Osteocyte (in vitro differentiated cells): ENCODE measurements at regions not wholly inside any gene's neighbourhood (a gene's known extent, or its start where the extent isn't known, plus 50 kb on each side); places are given as distances from the start of the nearest gene placed in this dataset.

Experiments used
- DNase-seq: peaks from one replicate; pipeline ENCODE4 v3.0.0; 2021; ENCODE audit warnings: mixed read lengths; ENCODE audit not compliant: unreplicated experiment; ENCODE audit errors: extremely low spot score
- H3K27ac Mint-ChIP-seq: one replicate; pipeline ENCODE4 v1.8.0; 2021; ENCODE audit warnings: mild to moderate bottlenecking, mixed read lengths; ENCODE audit not compliant: unreplicated experiment
- H3K27me3 Mint-ChIP-seq: one replicate; pipeline ENCODE4 v1.8.0; 2021; ENCODE audit warnings: mixed read lengths; ENCODE audit not compliant: unreplicated experiment
- H3K36me3 Mint-ChIP-seq: one replicate; pipeline ENCODE4 v1.8.0; 2021; ENCODE audit warnings: mixed read lengths; ENCODE audit not compliant: unreplicated experiment
- H3K4me1 Mint-ChIP-seq: one replicate; pipeline ENCODE4 v1.8.0; 2021; ENCODE audit warnings: mixed read lengths; ENCODE audit not compliant: unreplicated experiment
- H3K4me3 Mint-ChIP-seq: one replicate; pipeline ENCODE4 v1.8.0; 2021; ENCODE audit warnings: mild to moderate bottlenecking, moderate library complexity, mixed read lengths; ENCODE audit not compliant: unreplicated experiment
- H3K9me3 Mint-ChIP-seq: one replicate; pipeline ENCODE4 v1.8.0; 2021; ENCODE audit warnings: mixed read lengths; ENCODE audit not compliant: unreplicated experiment
- CTCF ChIP-seq: fragments of 200-600 bp; sonication (generic); IDR thresholded peaks from 2 replicates; pipeline ENCODE4 v1.5.0; 2021; ENCODE audit warnings: antibody characterized with exemption, mild to moderate bottlenecking, moderate library complexity

- no peak for TF ChIP-seq CTCF
- H3K9me3 Mint-ChIP-seq = no peaks in the 10 kb centered on the region
- H3K27me3 Mint-ChIP-seq = peaks cover 12% of the 10 kb centered on the region
- DNase-seq = no peak
- no peaks in the 10 kb centered on the region for H3K36me3 Mint-ChIP-seq
- no peaks in the 10 kb centered on the region for H3K4me1 Mint-ChIP-seq
- no peak overlapping the region for H3K4me3 Mint-ChIP-seq
- no peak overlapping the region for H3K27ac Mint-ChIP-seq
Measured at GRCh38 chr11:97956904-97957303, 1063.8 kb upstream of the CNTN5 start.

GRCh38 chr11:97961431-97961830, 1059.3 kb upstream of the CNTN5 start:
- no peaks in the 10 kb centered on the region for H3K27me3 Mint-ChIP-seq
- H3K4me1 Mint-ChIP-seq = peaks cover 15% of the 10 kb centered on the region
- H3K36me3 Mint-ChIP-seq = no peaks in the 10 kb centered on the region

GRCh38 chr11:97962758-97963157, 1058.0 kb upstream of the CNTN5 start:
- TF ChIP-seq CTCF = no peak
- no peaks in the 10 kb centered on the region for H3K9me3 Mint-ChIP-seq
- H3K36me3 Mint-ChIP-seq = no peaks in the 10 kb centered on the region
- no peak overlapping the region for H3K4me3 Mint-ChIP-seq
- peaks cover 18% of the 10 kb centered on the region for H3K4me1 Mint-ChIP-seq
- no peak for DNase-seq
- H3K27me3 Mint-ChIP-seq = no peaks in the 10 kb centered on the region
- H3K27ac Mint-ChIP-seq = no peak overlapping the region

More at GRCh38 chr11:97961431-97961830, 1059.3 kb upstream of the CNTN5 start:
- TF ChIP-seq CTCF = no peak
- no peak overlapping the region for H3K27ac Mint-ChIP-seq
- DNase-seq = no peak
- no peaks in the 10 kb centered on the region for H3K9me3 Mint-ChIP-seq
- no peak overlapping the region for H3K4me3 Mint-ChIP-seq

- TF ChIP-seq CTCF = no peak
- no peak for DNase-seq
- no peaks in the 10 kb centered on the region for H3K9me3 Mint-ChIP-seq
- H3K27ac Mint-ChIP-seq = no peak overlapping the region
- no peaks in the 10 kb centered on the region for H3K27me3 Mint-ChIP-seq
- no peak overlapping the region for H3K4me3 Mint-ChIP-seq
- no peaks in the 10 kb centered on the region for H3K36me3 Mint-ChIP-seq
- H3K4me1 Mint-ChIP-seq = peaks cover 18% of the 10 kb centered on the region
Measured at GRCh38 chr11:97963528-97964331, 1057.0 kb upstream of the CNTN5 start.

GRCh38 chr11:97964332-97965004, 1056.3 kb upstream of the CNTN5 start:
- no peak for TF ChIP-seq CTCF
- Mint-ChIP-seq H3K27ac (no peak overlapping the region), H3K36me3 (no peaks in the 10 kb centered on the region), H3K9me3 (no peaks in the 10 kb centered on the region), H3K27me3 (no peaks in the 10 kb centered on the region), H3K4me1 (peaks cover 18% of the 10 kb centered on the region), H3K4me3 (no peak overlapping the region)
- no peak for DNase-seq
